Activated naive CD4-positive, alpha-beta T cell treated with anti-CD3 and anti-CD28 coated beads, Interleukin-2, amount 10 ng/mL, durations not matched to agents 7 days and 5 days (primary cell): ENCODE measurements at regions not wholly inside any gene's neighbourhood (a gene's known extent, or its start where the extent isn't known, plus 50 kb on each side); places are given as distances from the start of the nearest gene placed in this dataset.

Experiments
- CTCF ChIA-PET: fragments of 350-600 bp; sonication (Branson Sonifier 250); formaldehyde crosslinking; loops from one replicate; lab custom pipeline; 2021; ENCODE audit warnings: antibody characterized with exemption; lab: Charles Lee
- DNase-seq: peaks from one replicate; pipeline ENCODE4 v3.0.0-alpha.2; 2020
- H3K27ac Mint-ChIP-seq: one replicate; pipeline ENCODE4 v1.8.0; 2021; ENCODE audit warnings: mild to moderate bottlenecking, moderate library complexity, mixed read lengths
- H3K27me3 Mint-ChIP-seq: one replicate; pipeline ENCODE4 v1.8.0; 2021; ENCODE audit warnings: mild to moderate bottlenecking, mixed read lengths
- H3K36me3 Mint-ChIP-seq: one replicate; pipeline ENCODE4 v1.8.0; 2021; ENCODE audit warnings: mixed read lengths
- H3K4me1 Mint-ChIP-seq: one replicate; pipeline ENCODE4 v1.8.0; 2021; ENCODE audit warnings: mixed read lengths
- H3K4me3 Mint-ChIP-seq: one replicate; pipeline ENCODE4 v1.8.0; 2021; ENCODE audit warnings: mild to moderate bottlenecking, moderate library complexity, mixed read lengths
- H3K9me3 Mint-ChIP-seq: one replicate; pipeline ENCODE4 v1.8.0; 2021; ENCODE audit warnings: mixed read lengths

DNA sequence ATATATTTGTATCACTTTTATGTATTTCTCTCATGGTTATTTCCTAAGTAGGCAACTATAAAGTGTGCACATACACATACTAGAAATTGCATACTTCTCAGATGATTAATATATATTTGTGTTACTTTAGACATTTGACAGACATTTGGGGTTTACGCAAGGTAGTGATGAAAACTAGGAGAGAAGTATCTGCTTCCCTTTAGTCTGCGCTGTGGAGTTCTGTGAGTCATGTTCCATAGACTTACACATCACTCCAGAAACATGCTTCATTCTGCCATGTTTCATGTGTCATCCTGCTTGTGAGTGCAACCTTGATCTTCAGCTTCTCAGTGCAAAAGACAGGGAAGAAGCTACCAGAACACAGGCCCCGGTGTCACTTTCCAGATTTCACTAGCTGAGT is 200.7 kb upstream of the BMP2 start:
- Mint-ChIP-seq H3K36me3 (no peaks in the 10 kb centered on the region), H3K9me3 (peaks cover 2% of the 10 kb centered on the region), H3K4me1 (no peaks in the 10 kb centered on the region), H3K27me3 (no peaks in the 10 kb centered on the region), H3K4me3 (no peak overlapping the region), H3K27ac (no peak overlapping the region)
- DNase-seq: no peak
- CTCF ChIA-PET: no interaction called here

DNA sequence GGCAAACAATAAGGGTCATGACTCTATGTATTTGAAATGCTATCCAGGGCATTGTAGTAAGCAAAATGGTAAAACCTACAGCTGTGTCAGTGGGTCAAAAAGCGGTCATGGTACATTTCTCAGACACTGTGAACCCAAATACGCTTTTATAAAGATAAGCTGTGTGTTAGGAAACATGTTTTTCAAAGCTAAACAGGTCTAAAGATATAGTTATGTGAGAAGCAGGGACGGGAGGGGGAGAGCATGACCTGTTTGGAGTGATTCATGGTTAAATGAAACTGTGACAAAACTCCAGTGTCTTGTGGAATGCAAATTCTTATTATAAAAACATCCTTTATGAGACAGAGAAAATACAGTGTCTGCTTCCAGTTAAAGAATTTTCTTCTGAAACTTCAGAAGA is 205.4 kb upstream of the BMP2 start:
- CTCF ChIA-PET: no interaction called here
- no peaks in the 10 kb centered on the region for H3K4me1 Mint-ChIP-seq
- no peak overlapping the region for H3K4me3 Mint-ChIP-seq
- no peaks in the 10 kb centered on the region for H3K36me3 Mint-ChIP-seq
- H3K27ac Mint-ChIP-seq: no peak overlapping the region
- no peaks in the 10 kb centered on the region for H3K27me3 Mint-ChIP-seq
- no peaks in the 10 kb centered on the region for H3K9me3 Mint-ChIP-seq
- no peak for DNase-seq

DNA sequence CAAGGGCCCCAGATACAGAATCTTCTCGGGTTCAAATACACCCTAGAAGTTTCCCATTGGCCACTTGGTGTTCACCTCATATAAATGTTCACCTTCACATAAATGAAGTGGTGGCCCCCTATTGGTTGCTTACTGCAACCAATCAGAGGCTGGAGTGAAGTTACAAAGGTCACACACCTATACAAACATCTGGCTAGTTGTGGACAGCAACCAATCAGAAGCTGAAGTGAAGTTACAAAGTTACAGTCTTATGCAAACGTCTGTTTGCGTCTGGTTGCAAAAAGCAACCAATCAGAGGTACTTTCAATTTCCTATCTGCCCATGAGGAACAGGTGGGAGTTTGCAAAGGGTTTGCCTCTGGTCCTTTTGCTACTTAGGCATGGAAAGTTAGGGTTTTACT is 206.5 kb upstream of the BMP2 start:
- H3K4me1 Mint-ChIP-seq: no peaks in the 10 kb centered on the region
- H3K27me3 Mint-ChIP-seq: no peaks in the 10 kb centered on the region
- CTCF ChIA-PET: no interaction called here
- no peak overlapping the region for H3K27ac Mint-ChIP-seq
- no peaks in the 10 kb centered on the region for H3K9me3 Mint-ChIP-seq
- no peaks in the 10 kb centered on the region for H3K36me3 Mint-ChIP-seq
- H3K4me3 Mint-ChIP-seq: no peak overlapping the region
- no peak for DNase-seq

DNA sequence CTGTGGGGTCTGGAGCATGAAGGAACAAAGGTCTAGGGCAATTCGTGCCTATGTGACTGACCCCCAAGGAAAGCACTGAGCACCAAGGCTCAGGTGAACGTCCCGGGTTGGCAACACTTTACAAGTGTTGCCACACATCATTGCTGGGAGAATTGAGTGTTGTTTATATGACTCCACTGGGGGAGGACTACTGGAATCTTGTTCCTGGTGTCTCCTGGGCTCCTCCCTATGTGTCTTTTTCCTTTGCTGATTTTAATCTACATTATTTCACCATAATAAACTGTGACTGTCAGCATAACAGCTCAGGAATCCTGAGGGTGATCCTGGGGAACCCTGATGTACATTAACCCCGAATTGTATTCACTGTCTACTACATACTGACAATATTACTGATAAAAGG is 207.7 kb upstream of the BMP2 start:
- Mint-ChIP-seq H3K9me3 (no peaks in the 10 kb centered on the region), H3K27me3 (no peaks in the 10 kb centered on the region), H3K4me1 (no peaks in the 10 kb centered on the region), H3K27ac (no peak overlapping the region), H3K4me3 (no peak overlapping the region), H3K36me3 (no peaks in the 10 kb centered on the region)
- no peak for DNase-seq
- CTCF ChIA-PET: no interaction called here

DNA sequence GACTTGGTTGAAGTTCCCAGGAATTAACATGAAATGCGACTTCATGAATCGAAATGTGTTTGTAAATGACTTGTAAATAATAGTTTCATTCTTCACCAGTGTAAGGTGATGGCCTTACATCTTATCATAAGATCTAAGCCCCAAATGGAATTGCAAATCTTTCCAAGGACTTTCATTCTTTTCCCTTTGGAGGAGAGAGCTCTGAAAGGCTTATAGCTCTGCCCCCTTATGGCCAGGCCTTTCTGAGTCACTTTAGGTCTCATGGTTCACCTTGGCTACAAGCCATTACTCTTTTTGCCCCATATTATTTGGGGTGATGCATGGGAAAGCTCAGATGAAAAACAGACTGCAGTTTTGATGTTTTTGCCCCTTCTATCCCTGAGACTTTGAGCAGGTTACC is 209.1 kb upstream of the BMP2 start:
- H3K4me1 Mint-ChIP-seq: no peaks in the 10 kb centered on the region
- H3K27ac Mint-ChIP-seq: no peak overlapping the region
- DNase-seq: no peak
- no peaks in the 10 kb centered on the region for H3K36me3 Mint-ChIP-seq
- no peak overlapping the region for H3K4me3 Mint-ChIP-seq
- H3K27me3 Mint-ChIP-seq: no peaks in the 10 kb centered on the region
- no peaks in the 10 kb centered on the region for H3K9me3 Mint-ChIP-seq
- CTCF ChIA-PET: no interaction called here

- Mint-ChIP-seq H3K9me3 (peaks cover 4% of the 10 kb centered on the region), H3K36me3 (no peaks in the 10 kb centered on the region), H3K4me1 (no peaks in the 10 kb centered on the region), H3K4me3 (no peak overlapping the region), H3K27me3 (no peaks in the 10 kb centered on the region), H3K27ac (no peak overlapping the region)
- CTCF ChIA-PET: no interaction called here
- DNase-seq: no peak
These were observed 233.6 kb upstream of the BMP2 start for GRCh38 chr20:6533761-6534479.

- peaks cover 4% of the 10 kb centered on the region for H3K9me3 Mint-ChIP-seq
- H3K27me3 Mint-ChIP-seq: no peaks in the 10 kb centered on the region
- H3K4me1 Mint-ChIP-seq: no peaks in the 10 kb centered on the region
- H3K4me3 Mint-ChIP-seq: no peak overlapping the region
- CTCF ChIA-PET: no interaction called here
- no peak for DNase-seq
- H3K36me3 Mint-ChIP-seq: no peaks in the 10 kb centered on the region
- no peak overlapping the region for H3K27ac Mint-ChIP-seq
These were observed 234.1 kb upstream of the BMP2 start for GRCh38 chr20:6533351-6533750.

DNA sequence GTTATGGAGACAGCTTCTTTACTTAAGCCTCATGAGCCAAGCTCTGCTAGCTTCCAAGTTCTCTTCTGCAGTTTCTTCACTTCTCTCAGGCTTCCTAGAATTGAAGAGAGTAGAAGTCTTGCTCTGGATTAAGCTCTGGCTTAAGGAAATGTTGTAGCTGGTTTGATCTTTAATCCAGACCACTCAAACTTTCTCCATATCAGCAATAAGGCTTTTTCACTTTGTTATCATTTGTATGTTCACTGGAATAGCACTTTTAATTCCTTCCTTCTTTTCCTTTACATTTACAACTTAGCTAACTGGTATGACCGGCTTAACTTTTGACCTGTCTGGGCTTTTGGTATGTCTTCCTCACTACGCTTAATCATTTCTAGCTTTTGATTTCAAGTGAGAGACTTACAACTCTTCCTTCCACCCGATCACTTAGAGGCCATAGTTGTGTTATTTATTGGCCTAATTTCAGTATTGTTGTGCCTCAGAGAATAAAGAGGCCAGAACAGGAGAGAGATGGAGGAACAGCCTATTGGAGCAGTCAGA is 236.6 kb upstream of the BMP2 start:
- H3K4me3 Mint-ChIP-seq: no peak overlapping the region
- no peaks in the 10 kb centered on the region for H3K36me3 Mint-ChIP-seq
- peaks cover 2% of the 10 kb centered on the region for H3K9me3 Mint-ChIP-seq
- H3K27me3 Mint-ChIP-seq: no peaks in the 10 kb centered on the region
- no peak overlapping the region for H3K27ac Mint-ChIP-seq
- CTCF ChIA-PET: no interaction called here
- DNase-seq: no peak
- H3K4me1 Mint-ChIP-seq: no peaks in the 10 kb centered on the region

GRCh38 chr20:6530254-6530653 is 237.2 kb upstream of the BMP2 start:
- H3K4me1 Mint-ChIP-seq: no peaks in the 10 kb centered on the region
- peaks cover 6% of the 10 kb centered on the region for H3K9me3 Mint-ChIP-seq
- H3K27me3 Mint-ChIP-seq: no peaks in the 10 kb centered on the region
- H3K27ac Mint-ChIP-seq: no peak overlapping the region
- no peak for DNase-seq
- H3K36me3 Mint-ChIP-seq: no peaks in the 10 kb centered on the region
- no peak overlapping the region for H3K4me3 Mint-ChIP-seq
- CTCF ChIA-PET: no interaction called here

GRCh38 chr20:6525447-6526303 is 241.8 kb upstream of the BMP2 start:
- DNase-seq: no peak
- H3K27me3 Mint-ChIP-seq: no peaks in the 10 kb centered on the region
- no peaks in the 10 kb centered on the region for H3K4me1 Mint-ChIP-seq
- H3K9me3 Mint-ChIP-seq: peaks cover 25% of the 10 kb centered on the region
- H3K4me3 Mint-ChIP-seq: no peak overlapping the region
- CTCF ChIA-PET: no interaction called here
- no peak overlapping the region for H3K27ac Mint-ChIP-seq
- no peaks in the 10 kb centered on the region for H3K36me3 Mint-ChIP-seq

DNA sequence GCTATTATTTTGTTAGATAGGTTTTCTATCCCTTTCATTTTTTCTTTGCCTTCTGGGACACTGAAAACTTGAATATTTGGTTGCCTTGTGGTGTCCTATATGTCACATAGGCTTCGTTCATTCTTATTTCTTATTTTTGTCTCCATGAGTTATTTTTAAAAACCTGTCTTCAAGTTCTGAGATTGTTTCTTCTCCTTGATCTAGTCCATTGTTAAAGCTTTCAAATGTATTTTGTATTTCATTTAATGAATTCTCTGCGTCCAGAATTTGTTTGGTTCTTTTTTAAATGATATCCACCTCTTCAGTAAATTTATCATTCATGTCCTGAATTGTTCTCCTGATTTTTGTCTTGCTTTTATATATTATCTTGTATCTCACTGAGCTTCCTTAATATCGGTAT is 243.2 kb upstream of the BMP2 start:
- no peaks in the 10 kb centered on the region for H3K27me3 Mint-ChIP-seq
- peaks cover 25% of the 10 kb centered on the region for H3K9me3 Mint-ChIP-seq
- H3K4me3 Mint-ChIP-seq: no peak overlapping the region
- H3K4me1 Mint-ChIP-seq: no peaks in the 10 kb centered on the region
- no peak overlapping the region for H3K27ac Mint-ChIP-seq
- DNase-seq: no peak
- CTCF ChIA-PET: no interaction called here
- no peaks in the 10 kb centered on the region for H3K36me3 Mint-ChIP-seq

- Mint-ChIP-seq H3K4me3 (no peak overlapping the region), H3K9me3 (peaks cover 13% of the 10 kb centered on the region), H3K4me1 (no peaks in the 10 kb centered on the region), H3K27ac (no peak overlapping the region), H3K36me3 (no peaks in the 10 kb centered on the region), H3K27me3 (no peaks in the 10 kb centered on the region)
- DNase-seq: no peak
- CTCF ChIA-PET: no interaction called here
These were observed 247.9 kb upstream of the BMP2 start for GRCh38 chr20:6519556-6519955.

DNA sequence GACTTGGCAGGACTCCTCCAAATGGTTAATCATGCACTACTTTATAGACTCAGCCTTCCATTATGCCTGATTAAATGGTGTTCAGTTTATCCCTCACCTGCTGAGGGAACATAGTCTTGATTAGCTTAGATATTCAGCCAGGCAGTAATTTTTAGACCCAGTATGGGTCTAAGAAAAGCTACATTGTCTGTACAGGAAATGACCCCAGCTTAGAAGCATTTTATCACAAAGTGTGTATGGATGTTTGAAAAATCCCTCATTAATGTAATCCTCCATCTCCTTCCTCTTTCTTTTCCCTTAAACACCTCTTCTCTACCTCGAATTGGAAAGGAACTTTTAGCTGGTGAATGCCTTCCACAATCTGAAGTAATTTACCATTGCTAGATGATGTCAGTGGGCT is 252.2 kb upstream of the BMP2 start:
- Mint-ChIP-seq H3K4me1 (no peaks in the 10 kb centered on the region), H3K27me3 (no peaks in the 10 kb centered on the region), H3K27ac (no peak overlapping the region), H3K36me3 (no peaks in the 10 kb centered on the region), H3K4me3 (no peak overlapping the region), H3K9me3 (no peaks in the 10 kb centered on the region)
- DNase-seq: no peak
- CTCF ChIA-PET: no interaction called here

GRCh38 chr20:6513599-6513998 is 253.9 kb upstream of the BMP2 start:
- Mint-ChIP-seq H3K4me3 (no peak overlapping the region), H3K27ac (no peak overlapping the region), H3K36me3 (no peaks in the 10 kb centered on the region), H3K4me1 (no peaks in the 10 kb centered on the region), H3K9me3 (no peaks in the 10 kb centered on the region), H3K27me3 (no peaks in the 10 kb centered on the region)
- CTCF ChIA-PET: no interaction called here
- no peak for DNase-seq

DNA sequence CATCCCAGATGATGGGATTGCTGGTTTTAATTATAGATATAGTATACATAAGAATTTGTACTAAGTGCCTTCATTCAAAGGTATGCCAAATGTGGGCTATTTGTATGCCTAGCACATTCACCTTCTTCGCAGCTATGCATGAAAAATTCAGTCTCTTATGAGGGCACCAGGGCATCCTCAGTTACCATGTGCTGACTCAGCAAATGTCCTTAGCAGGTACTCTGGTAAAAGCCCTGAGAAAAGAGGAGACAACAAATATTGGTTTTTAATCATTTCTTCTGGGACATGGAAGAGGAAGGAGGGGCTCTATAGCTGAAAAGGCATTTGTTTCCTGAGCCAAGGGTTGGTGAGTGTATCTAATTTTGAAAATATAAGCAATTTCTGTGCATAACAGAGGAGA is 258.1 kb upstream of the BMP2 start:
- Mint-ChIP-seq H3K4me1 (no peaks in the 10 kb centered on the region), H3K9me3 (peaks cover 9% of the 10 kb centered on the region), H3K36me3 (no peaks in the 10 kb centered on the region), H3K27me3 (no peaks in the 10 kb centered on the region), H3K4me3 (no peak overlapping the region), H3K27ac (no peak overlapping the region)
- DNase-seq: no peak
- CTCF ChIA-PET: no interaction called here
